ENCODE measurements at regions not wholly inside any gene's neighbourhood (a gene's known extent, or its start where the extent isn't known, plus 50 kb on each side); places are given as distances from the start of the nearest gene placed in this dataset.

DNA sequence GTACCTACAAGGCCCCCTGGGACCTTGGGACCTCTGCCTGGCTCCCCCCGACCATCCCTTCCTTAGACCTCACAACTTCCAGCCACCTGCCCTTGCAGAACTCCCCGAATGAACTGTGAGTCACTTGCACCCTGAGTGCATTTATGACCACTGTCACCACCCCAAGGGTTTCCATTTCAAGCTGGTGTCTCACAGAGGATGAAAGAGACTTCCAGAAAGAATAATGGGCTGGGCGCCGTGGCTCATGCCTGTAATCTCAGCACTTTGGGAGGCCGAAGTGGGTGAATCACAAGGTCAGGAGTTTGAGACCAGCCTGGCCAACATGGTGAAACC, 124.5 kb upstream of the CIBAR2 start:
- TF ChIP-seq SMC3 (conservative IDR thresholded peaks at IDR 0.05; ENCODE audit: poor library complexity) (no peak), RAD21 (conservative IDR thresholded peaks at IDR 0.05) (no peak)
